A673 (cell line): ENCODE measurements at regions not wholly inside any gene's neighbourhood (a gene's known extent, or its start where the extent isn't known, plus 50 kb on each side); places are given as distances from the start of the nearest gene placed in this dataset.

Source experiments
- CTCF ChIP-seq: fragments of 300-800, 200-600 bp; sonication (generic); conservative IDR thresholded peaks from 2 replicates; pipeline ENCODE4 v1.5.1; 2017; ENCODE audit warnings: low read depth, mild to moderate bottlenecking, antibody characterized with exemption, low read length, moderate library complexity, mixed read lengths
- EZH2 ChIP-seq: fragments of 200-600 bp; sonication (generic); IDR thresholded peaks from 2 replicates; pipeline ENCODE4 v1.6.1; 2017; ENCODE audit warnings: borderline replicate concordance, low read depth, mild to moderate bottlenecking, mixed read lengths, antibody characterized with exemption, low read length; ENCODE audit not compliant: poor library complexity, severe bottlenecking

GRCh38 chr2:509888-510287 lies 167.3 kb downstream of the TMEM18 start:
- TF ChIP-seq CTCF: no peak
- no peak for TF ChIP-seq EZH2
